ENCODE measurements at regions not wholly inside any gene's neighbourhood (a gene's known extent, or its start where the extent isn't known, plus 50 kb on each side); places are given as distances from the start of the nearest gene placed in this dataset.

GRCh38 chr20:11328839-11329238, 588.9 kb upstream of the BTBD3 start:
- Histone ChIP-seq H3K27ac (replicated peaks in 1 of 4) (no peak overlapping the region), H3K9me3 (no peaks in the 10 kb centered on the region), H3K4me3 (no peak overlapping the region), H3K27me3 (no peaks in the 10 kb centered on the region), H3K4me1 (no peaks in the 10 kb centered on the region), H3K36me3 (no peaks in the 10 kb centered on the region)
- WGBS: 87% methylated on average over 8 of the region's 8 CpGs
- TF ChIP-seq CTCF (IDR thresholded peaks at IDR 0.05) (no peak), EP300 (IDR thresholded peaks at IDR 0.05) (no peak)
- no peak for DNase-seq (ENCODE audit: extremely low spot score)
- intact Hi-C loops (cut with DNase I): no loop called here

- Histone ChIP-seq H3K27me3 (no peaks in the 10 kb centered on the region), H3K36me3 (no peaks in the 10 kb centered on the region), H3K4me3 (no peak overlapping the region), H3K9me3 (no peaks in the 10 kb centered on the region), H3K4me1 (no peaks in the 10 kb centered on the region), H3K27ac (replicated peaks in 1 of 4) (no peak overlapping the region)
- 84% methylated on average over 1 of the region's 1 CpG for WGBS
- no peak for TF ChIP-seq EP300 (IDR thresholded peaks at IDR 0.05)
- no peak for TF ChIP-seq POLR2AphosphoS5 (IDR thresholded peaks at IDR 0.05)
- TF ChIP-seq POLR2A (IDR thresholded peaks at IDR 0.05; ENCODE audit: low read depth): no peak
- no peak for TF ChIP-seq CTCF (IDR thresholded peaks at IDR 0.05)
- intact Hi-C loops (cut with DNase I): no loop called here
- DNase-seq (ENCODE audit: extremely low spot score): no peak
Observed at GRCh38 chr20:11329271-11329670, 588.4 kb upstream of the BTBD3 start.

GRCh38 chr20:11331096-11331495, 586.6 kb upstream of the BTBD3 start:
- Histone ChIP-seq H3K36me3 (no peaks in the 10 kb centered on the region), H3K9me3 (no peaks in the 10 kb centered on the region), H3K4me1 (no peaks in the 10 kb centered on the region), H3K4me3 (no peak overlapping the region), H3K27me3 (no peaks in the 10 kb centered on the region), H3K27ac (replicated peaks in 1 of 4) (no peak overlapping the region)
- intact Hi-C loops (cut with DNase I): no loop called here
- no peak for DNase-seq (ENCODE audit: extremely low spot score)
- 85% methylated on average over 2 of the region's 2 CpGs for WGBS
- TF ChIP-seq POLR2AphosphoS5 (IDR thresholded peaks at IDR 0.05): no peak
- no peak for TF ChIP-seq POLR2A (IDR thresholded peaks at IDR 0.05; ENCODE audit: low read depth)
- TF ChIP-seq CTCF (IDR thresholded peaks at IDR 0.05): no peak
- TF ChIP-seq EP300 (IDR thresholded peaks at IDR 0.05): no peak

- DNase-seq (ENCODE audit: extremely low spot score): no peak
- TF ChIP-seq POLR2A (IDR thresholded peaks at IDR 0.05; ENCODE audit: low read depth) (no peak), CTCF (IDR thresholded peaks at IDR 0.05) (no peak), POLR2AphosphoS5 (IDR thresholded peaks at IDR 0.05) (no peak), EP300 (IDR thresholded peaks at IDR 0.05) (no peak)
- Histone ChIP-seq H3K4me1 (no peaks in the 10 kb centered on the region), H3K36me3 (no peaks in the 10 kb centered on the region), H3K27ac (replicated peaks in 1 of 4) (no peak overlapping the region), H3K9me3 (no peaks in the 10 kb centered on the region), H3K4me3 (no peak overlapping the region), H3K27me3 (no peaks in the 10 kb centered on the region)
- intact Hi-C loops (cut with DNase I): no loop called here
Observed at GRCh38 chr20:11332381-11332780, 585.3 kb upstream of the BTBD3 start.

- no peaks in the 10 kb centered on the region for H3K9me3 ChIP-seq
- DNase-seq (ENCODE audit: extremely low spot score): no peak
- H3K27ac ChIP-seq (replicated peaks in 1 of 4): no peak overlapping the region
- no peaks in the 10 kb centered on the region for H3K27me3 ChIP-seq
- H3K4me1 ChIP-seq: no peaks in the 10 kb centered on the region
- intact Hi-C loops (cut with DNase I): no loop called here
- H3K36me3 ChIP-seq: no peaks in the 10 kb centered on the region
- TF ChIP-seq CTCF (IDR thresholded peaks at IDR 0.05) (no peak), POLR2A (IDR thresholded peaks at IDR 0.05; ENCODE audit: low read depth) (no peak)
- H3K4me3 ChIP-seq: no peak overlapping the region
Observed at GRCh38 chr20:11333634-11334033, 584.1 kb upstream of the BTBD3 start.
